ENCODE measurements at regions not wholly inside any gene's neighbourhood (a gene's known extent, or its start where the extent isn't known, plus 50 kb on each side); places are given as distances from the start of the nearest gene placed in this dataset.

GRCh38 chr4:42345962-42346544, 51.2 kb upstream of the SHISA3 start:
- TF ChIP-seq EZH2 (optimal IDR thresholded peaks at IDR 0.05; ENCODE audit: low read depth, low read length) (no peak), CTCF (IDR thresholded peaks at IDR 0.05; ENCODE audit: low read length) (no peak), EZH2phosphoT487 (IDR thresholded peaks at IDR 0.05; ENCODE audit: low read length) (no peak)
